WTC11 (cell line): ENCODE measurements at regions not wholly inside any gene's neighbourhood (a gene's known extent, or its start where the extent isn't known, plus 50 kb on each side); places are given as distances from the start of the nearest gene placed in this dataset.

Source experiments
- ATF1 ChIP-seq: sonication (generic); formaldehyde crosslinking; IDR thresholded peaks from 2 replicates; pipeline ENCODE4 v1.8.1; 2023; ENCODE audit warnings: mild to moderate bottlenecking, moderate library complexity, missing genetic modification reagents
- KAT7 ChIP-seq: sonication (generic); formaldehyde crosslinking; IDR thresholded peaks from 2 replicates; pipeline ENCODE4 v1.8.1; 2023; ENCODE audit warnings: missing genetic modification reagents, mild to moderate bottlenecking, borderline replicate concordance
- NFYB ChIP-seq: sonication (generic); formaldehyde crosslinking; conservative IDR thresholded peaks from 2 replicates; pipeline ENCODE4 v1.8.0; 2022; ENCODE audit warnings: low read depth, missing genetic modification reagents
- ZBTB21 ChIP-seq: sonication (generic); formaldehyde crosslinking; IDR thresholded peaks from 2 replicates; pipeline ENCODE4 v1.8.1; 2023; ENCODE audit warnings: mild to moderate bottlenecking, missing genetic modification reagents, borderline replicate concordance
- ZNF263 ChIP-seq: sonication (generic); formaldehyde crosslinking; IDR thresholded peaks from 2 replicates; pipeline ENCODE4 v1.8.1; 2022; ENCODE audit warnings: low read depth, mild to moderate bottlenecking, moderate library complexity, missing genetic modification reagents
- TF ChIP-seq, protein P1 (sequence below): fragments of 200-600 bp; IDR thresholded peaks from 2 replicates; pipeline ENCODE4 v1.8.0; 2022; ENCODE audit warnings: antibody characterized with exemption
- TF ChIP-seq, protein P2 (sequence below): sonication (generic); formaldehyde crosslinking; IDR thresholded peaks from 2 replicates; pipeline ENCODE4 v1.8.0; 2022; ENCODE audit warnings: mild to moderate bottlenecking, missing genetic modification reagents
- TF ChIP-seq, protein P3 (sequence below): sonication (generic); formaldehyde crosslinking; IDR thresholded peaks from 2 replicates; pipeline ENCODE4 v1.8.0; 2023; ENCODE audit warnings: missing genetic modification reagents

GRCh38 chr11:71081704-71082230, 170.6 kb downstream of the SHANK2 start:
- TF ChIP-seq ZBTB21 (CRISPR knock-in tag) (no peak), ZNF263 (CRISPR knock-in tag) (no peak), KAT7 (CRISPR knock-in tag) (no peak), ATF1 (no peak), NFYB (CRISPR knock-in tag) (no peak)
- TF ChIP-seq, protein P1, sequence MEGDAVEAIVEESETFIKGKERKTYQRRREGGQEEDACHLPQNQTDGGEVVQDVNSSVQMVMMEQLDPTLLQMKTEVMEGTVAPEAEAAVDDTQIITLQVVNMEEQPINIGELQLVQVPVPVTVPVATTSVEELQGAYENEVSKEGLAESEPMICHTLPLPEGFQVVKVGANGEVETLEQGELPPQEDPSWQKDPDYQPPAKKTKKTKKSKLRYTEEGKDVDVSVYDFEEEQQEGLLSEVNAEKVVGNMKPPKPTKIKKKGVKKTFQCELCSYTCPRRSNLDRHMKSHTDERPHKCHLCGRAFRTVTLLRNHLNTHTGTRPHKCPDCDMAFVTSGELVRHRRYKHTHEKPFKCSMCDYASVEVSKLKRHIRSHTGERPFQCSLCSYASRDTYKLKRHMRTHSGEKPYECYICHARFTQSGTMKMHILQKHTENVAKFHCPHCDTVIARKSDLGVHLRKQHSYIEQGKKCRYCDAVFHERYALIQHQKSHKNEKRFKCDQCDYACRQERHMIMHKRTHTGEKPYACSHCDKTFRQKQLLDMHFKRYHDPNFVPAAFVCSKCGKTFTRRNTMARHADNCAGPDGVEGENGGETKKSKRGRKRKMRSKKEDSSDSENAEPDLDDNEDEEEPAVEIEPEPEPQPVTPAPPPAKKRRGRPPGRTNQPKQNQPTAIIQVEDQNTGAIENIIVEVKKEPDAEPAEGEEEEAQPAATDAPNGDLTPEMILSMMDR: no peak
- TF ChIP-seq, protein P2, sequence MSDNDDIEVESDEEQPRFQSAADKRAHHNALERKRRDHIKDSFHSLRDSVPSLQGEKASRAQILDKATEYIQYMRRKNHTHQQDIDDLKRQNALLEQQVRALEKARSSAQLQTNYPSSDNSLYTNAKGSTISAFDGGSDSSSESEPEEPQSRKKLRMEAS (CRISPR knock-in tag): no peak
- TF ChIP-seq, protein P3, sequence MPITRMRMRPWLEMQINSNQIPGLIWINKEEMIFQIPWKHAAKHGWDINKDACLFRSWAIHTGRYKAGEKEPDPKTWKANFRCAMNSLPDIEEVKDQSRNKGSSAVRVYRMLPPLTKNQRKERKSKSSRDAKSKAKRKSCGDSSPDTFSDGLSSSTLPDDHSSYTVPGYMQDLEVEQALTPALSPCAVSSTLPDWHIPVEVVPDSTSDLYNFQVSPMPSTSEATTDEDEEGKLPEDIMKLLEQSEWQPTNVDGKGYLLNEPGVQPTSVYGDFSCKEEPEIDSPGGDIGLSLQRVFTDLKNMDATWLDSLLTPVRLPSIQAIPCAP (CRISPR knock-in tag): no peak
